Cardiac muscle cell (in vitro differentiated cells and primary cell): ENCODE measurements at regions not wholly inside any gene's neighbourhood (a gene's known extent, or its start where the extent isn't known, plus 50 kb on each side); places are given as distances from the start of the nearest gene placed in this dataset.

Experiments used
- DNase-seq, 2 donors: peaks; one replicate each; pipeline versions ENCODE4 v3.0.0 to v3.0.0-alpha.2; 2010 to 2017; ENCODE audit warnings: low read depth in 1 of 2, low spot score in 1 of 2
- H3K27ac ChIP-seq: fragments of 200-600 bp; sonication (generic); 2 replicates; pipeline ENCODE4 v1.5.1; 2016
- H3K27me3 ChIP-seq: fragments of 200-600 bp; sonication (generic); 2 replicates; pipeline ENCODE4 v1.6.0; 2016; ENCODE audit warnings: control low read depth
- H3K36me3 ChIP-seq: fragments of 200-600 bp; sonication (generic); 2 replicates; pipeline ENCODE4 v1.5.1; 2016; ENCODE audit warnings: control low read depth
- H3K4me1 ChIP-seq: fragments of 200-600 bp; sonication (generic); 2 replicates; pipeline ENCODE4 v1.8.1; 2017; ENCODE audit warnings: low read depth, mild to moderate bottlenecking, mixed run types
- H3K4me3 ChIP-seq: fragments of 200-600 bp; sonication (generic); 2 replicates; pipeline ENCODE4 v1.5.1; 2016; ENCODE audit warnings: mild to moderate bottlenecking
- H3K9me3 ChIP-seq: fragments of 200-600 bp; sonication (generic); 2 replicates; pipeline ENCODE4 v1.5.1; 2017; ENCODE audit warnings: low read depth, mild to moderate bottlenecking, control low read depth
- TF ChIP-seq, protein P1 (sequence below): IDR thresholded peaks from 2 replicates; pipeline ENCODE4 v1.5.1; 2012; ENCODE audit warnings: low read depth, mild to moderate bottlenecking, low read length

DNA sequence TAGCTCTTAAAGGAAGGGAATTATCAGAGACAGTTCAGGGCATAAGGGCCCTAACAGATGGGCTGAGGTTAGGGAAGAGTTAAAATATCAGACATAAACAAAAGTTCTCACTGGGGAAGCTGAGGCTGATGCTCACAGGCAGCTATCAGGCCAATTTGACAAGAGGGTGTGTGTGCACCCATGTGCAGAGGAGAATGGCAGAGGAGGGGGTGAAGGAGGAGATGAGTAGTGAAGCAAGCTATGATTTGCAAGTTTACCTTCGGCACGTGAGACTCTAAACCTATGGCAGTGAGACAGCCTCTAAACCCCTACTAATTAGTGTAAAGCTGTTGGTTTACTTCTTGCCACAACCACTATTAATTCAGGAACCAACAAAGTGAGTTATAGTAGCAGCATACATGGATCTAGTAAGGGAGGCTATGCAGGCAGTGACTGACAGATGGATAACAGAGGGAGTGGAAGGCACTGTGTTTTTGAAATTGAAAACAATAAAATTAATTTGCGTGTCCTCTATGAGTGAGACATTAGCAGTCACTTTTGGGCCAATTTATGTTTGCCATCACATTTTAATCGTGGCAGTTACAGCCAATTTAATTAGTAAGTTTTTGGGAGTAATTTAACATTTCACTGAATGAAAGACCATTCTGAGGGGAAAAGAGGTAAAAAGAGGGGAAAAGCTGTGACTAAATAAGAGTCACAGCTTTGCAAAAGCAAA is 99.6 kb upstream of the HTR2A start:
- Histone ChIP-seq H3K27ac (no peak overlapping the region), H3K9me3 (no peaks in the 10 kb centered on the region), H3K4me3 (no peak overlapping the region), H3K27me3 (no peaks in the 10 kb centered on the region), H3K36me3 (no peaks in the 10 kb centered on the region), H3K4me1 (no peaks in the 10 kb centered on the region)
- TF ChIP-seq, protein P1, sequence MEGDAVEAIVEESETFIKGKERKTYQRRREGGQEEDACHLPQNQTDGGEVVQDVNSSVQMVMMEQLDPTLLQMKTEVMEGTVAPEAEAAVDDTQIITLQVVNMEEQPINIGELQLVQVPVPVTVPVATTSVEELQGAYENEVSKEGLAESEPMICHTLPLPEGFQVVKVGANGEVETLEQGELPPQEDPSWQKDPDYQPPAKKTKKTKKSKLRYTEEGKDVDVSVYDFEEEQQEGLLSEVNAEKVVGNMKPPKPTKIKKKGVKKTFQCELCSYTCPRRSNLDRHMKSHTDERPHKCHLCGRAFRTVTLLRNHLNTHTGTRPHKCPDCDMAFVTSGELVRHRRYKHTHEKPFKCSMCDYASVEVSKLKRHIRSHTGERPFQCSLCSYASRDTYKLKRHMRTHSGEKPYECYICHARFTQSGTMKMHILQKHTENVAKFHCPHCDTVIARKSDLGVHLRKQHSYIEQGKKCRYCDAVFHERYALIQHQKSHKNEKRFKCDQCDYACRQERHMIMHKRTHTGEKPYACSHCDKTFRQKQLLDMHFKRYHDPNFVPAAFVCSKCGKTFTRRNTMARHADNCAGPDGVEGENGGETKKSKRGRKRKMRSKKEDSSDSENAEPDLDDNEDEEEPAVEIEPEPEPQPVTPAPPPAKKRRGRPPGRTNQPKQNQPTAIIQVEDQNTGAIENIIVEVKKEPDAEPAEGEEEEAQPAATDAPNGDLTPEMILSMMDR: no peak
- DNase-seq: no peak

DNA sequence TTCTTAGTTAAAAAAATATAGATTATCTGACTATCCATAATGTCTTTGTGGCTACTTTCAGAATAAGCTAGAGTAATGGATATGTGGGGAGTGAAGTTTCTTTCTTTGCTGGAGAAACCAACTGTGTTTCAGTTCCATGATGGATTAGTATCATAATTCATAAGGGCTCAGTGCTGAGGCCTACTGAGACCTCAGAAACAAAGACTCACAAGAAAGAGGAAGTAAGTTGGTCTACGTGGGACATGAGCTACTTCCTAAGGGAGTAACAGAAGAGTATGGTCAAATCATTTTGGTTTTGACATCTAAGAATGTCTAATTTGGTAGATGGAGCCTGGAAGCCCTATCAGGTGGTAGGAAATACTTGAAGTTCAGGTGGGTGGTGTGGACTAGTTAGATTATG is 99.0 kb upstream of the HTR2A start:
- Histone ChIP-seq H3K27me3 (no peaks in the 10 kb centered on the region), H3K4me1 (no peaks in the 10 kb centered on the region), H3K4me3 (no peak overlapping the region), H3K9me3 (no peaks in the 10 kb centered on the region), H3K27ac (no peak overlapping the region), H3K36me3 (no peaks in the 10 kb centered on the region)
- TF ChIP-seq, protein P1: no peak
- no peak for DNase-seq

DNA sequence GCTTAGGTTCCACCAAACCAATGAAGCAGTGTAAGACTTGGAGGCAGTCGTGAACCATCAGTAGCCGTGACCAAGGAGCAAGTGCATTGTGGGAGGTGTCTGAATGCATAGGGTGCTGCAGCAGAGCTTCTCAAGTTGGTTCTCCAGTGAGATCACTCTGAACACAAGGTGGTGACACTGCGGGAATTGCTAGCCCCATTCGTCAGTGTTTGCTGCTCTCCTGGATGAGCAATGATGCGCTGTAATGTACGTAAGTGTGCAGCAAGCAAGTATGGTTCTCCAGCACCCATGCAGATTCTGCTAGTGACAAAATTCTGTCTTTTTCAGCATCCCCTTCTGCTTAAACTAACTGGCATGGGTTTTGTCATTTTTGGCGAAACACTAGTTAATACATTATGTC is 97.6 kb upstream of the HTR2A start:
- TF ChIP-seq, protein P1: no peak
- no peaks in the 10 kb centered on the region for H3K4me1 ChIP-seq
- no peaks in the 10 kb centered on the region for H3K27me3 ChIP-seq
- no peaks in the 10 kb centered on the region for H3K36me3 ChIP-seq
- no peak for DNase-seq
- H3K4me3 ChIP-seq: no peak overlapping the region
- H3K27ac ChIP-seq: no peak overlapping the region
- H3K9me3 ChIP-seq: no peaks in the 10 kb centered on the region

DNA sequence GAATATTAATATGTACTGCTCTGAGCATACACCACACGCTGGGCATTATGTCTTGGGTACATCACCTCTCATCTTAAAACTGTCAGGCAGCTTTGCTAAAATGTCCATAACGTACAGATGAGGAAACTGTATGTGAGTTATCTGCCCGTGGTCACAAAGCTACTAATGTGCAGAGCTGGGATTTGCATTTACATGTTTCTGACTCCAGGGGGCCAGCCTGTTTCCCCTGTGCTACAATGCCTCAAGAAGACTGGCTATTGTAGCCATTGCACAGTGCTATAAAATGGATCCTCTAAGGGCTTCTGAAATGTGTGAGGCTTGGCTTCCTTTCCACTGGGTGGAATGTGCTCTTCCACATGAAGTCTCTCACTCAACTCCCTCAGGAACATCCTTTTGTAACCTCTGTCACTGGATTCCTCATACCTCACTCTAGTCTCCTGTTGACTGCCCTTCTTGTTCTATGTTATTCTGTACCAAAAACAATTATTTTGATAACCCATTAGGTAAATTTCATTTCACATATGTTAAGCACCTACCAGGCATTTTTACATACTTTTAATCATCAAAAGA is 95.6 kb upstream of the HTR2A start:
- H3K4me1 ChIP-seq: no peaks in the 10 kb centered on the region
- H3K36me3 ChIP-seq: no peaks in the 10 kb centered on the region
- no peak overlapping the region for H3K4me3 ChIP-seq
- H3K27me3 ChIP-seq: no peaks in the 10 kb centered on the region
- TF ChIP-seq, protein P1: peak; percentile 55
- peak; percentile 5 to 50 for DNase-seq
- H3K9me3 ChIP-seq: no peaks in the 10 kb centered on the region
- no peak overlapping the region for H3K27ac ChIP-seq

DNA sequence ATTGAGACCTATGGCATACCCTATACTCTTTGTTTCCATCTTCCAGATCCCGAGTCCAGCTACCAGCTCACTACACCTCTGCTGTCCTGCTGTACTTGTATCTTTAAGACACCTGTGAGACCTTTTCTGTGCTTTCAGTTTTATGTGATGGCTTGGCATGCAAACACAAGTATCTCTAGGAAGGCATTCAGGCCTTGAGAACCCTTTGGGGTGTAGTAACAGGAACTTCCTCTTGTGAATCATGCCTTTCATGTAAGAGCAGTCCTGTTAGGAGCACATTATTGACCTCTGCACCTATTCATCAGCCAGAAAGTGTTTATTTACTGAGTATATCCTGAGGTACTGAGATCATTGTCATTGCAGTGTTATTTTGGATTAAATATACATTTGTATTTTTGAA is 87.0 kb upstream of the HTR2A start:
- Histone ChIP-seq H3K27ac (no peak overlapping the region), H3K9me3 (no peaks in the 10 kb centered on the region), H3K27me3 (no peaks in the 10 kb centered on the region), H3K4me3 (no peak overlapping the region), H3K4me1 (no peaks in the 10 kb centered on the region), H3K36me3 (no peaks in the 10 kb centered on the region)
- DNase-seq: no peak
- TF ChIP-seq, protein P1: no peak
